NCI-H82 treated with DMSO at 0.1 percent for 48 hours (cell line): ENCODE measurements at regions not wholly inside any gene's neighbourhood (a gene's known extent, or its start where the extent isn't known, plus 50 kb on each side); places are given as distances from the start of the nearest gene placed in this dataset.

Source experiments
- DNase-seq: peaks from one replicate; lab custom pipeline; 2025; ENCODE audit not compliant: unreplicated experiment; lab: John Stamatoyannopoulos, UW

DNA sequence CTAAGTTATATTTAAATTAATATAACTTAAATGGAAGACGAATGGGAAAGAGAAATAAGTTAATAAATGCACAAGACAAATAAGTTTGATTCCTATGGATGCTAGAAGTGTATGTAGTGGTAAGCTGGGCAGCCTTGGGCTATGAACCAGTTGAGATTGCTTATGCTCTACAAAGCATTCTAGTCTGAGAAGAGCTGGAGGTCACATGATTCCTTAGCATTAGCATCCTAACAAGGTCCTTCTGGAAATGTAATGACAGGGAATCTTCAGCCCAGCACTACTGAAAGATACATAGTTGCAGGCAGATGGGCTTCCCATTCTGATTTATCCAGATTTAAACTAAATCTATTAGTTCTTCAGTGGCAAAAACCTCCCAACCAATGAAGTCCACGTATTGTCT lies 102.3 kb upstream of the ESRRG start:
- DNase-seq, result no peak

DNA sequence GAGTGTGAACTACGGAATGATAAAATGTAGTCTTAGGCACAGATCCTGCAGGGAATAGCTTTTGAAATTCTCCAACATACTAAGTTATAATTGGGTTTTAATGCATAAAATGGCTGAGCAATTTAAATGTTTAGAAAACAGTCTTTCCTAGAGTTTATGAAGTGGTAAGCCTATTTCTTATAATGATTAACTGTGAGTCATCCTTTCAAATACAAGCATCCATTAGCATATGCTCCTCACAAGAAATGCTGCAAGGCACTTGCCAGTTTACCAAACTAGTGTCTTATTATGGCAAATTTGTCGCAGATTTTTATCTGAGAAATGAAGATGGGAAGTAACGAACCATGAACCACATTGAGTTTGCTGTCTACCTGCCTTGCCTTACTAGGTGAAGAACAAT lies 101.3 kb upstream of the ESRRG start:
- DNase-seq, result no peak

DNA sequence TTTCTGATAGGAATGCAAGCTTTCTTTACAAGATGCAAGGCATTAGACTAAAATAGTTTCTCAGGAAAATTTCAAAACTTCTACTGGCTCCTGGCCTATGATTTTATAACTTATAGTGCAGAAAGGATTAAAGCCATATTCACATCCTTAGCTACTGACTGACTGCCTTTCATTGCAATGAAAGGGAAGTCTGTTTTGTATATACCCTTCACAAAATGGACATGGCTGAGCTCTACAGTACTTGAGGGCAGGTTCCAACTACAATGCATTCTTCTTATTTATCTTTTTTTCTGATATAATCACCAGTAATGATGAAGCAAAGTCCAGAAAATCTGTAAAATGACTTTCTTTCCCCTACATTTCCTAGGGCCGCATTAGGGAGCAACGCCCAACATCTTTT lies 100.5 kb upstream of the ESRRG start:
- DNase-seq, result no peak

DNA sequence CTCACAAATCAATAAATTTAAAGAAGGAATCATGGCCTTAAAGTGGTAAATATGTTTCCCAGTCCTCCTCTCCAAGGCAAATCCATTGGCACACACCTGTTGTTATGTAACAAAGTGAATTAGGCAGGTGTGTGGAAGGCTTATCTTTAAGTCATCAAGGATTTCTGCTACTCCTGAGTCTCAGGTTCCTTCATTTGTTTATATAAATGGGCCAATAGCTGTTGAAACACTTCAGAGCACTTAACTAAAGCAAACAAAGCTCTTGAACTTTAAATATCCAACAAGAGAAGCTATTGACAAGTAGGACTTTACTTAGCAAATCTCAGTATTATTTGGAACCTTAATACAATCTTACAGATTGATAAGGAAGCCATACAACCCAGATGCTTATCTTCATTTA lies 99.3 kb upstream of the ESRRG start:
- DNase-seq, result no peak

DNA sequence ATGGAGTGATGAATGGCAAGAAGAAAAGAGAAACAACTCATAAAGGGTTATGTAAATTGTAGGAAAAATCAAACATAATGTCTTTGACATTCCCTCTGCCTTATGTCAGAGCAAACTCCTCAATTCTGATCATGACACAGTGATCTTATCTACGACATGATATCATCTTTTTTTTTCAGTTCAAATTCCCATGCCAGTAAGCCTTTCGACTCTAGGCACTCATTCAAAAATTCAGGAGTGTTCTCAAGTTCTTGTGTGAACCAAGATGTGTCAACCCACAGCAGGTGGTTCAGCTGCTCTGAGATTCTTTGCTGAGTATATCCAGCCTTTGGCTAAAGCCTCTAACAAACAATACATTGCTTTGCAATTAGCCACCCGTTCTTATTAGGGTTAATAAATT lies 97.1 kb upstream of the ESRRG start:
- DNase-seq, result no peak

DNA sequence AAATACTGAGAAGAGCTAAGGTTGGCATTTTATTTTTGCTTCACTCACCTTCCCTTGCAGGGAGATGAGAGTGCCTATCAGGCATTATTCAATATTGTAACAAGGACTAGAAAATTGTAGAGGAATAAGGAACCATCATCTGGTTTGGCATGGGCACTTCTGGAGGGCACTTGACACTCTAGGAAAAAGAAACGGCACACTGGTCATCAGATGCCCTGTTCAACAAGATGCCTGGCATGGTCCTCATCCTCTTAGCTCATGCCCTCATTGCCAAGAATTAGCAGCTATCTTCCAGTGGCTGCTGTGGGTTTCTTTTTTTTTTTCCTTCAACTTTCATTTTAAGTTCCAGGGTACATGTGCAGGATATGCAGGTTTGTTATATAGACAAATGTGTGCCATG lies 95.1 kb upstream of the ESRRG start:
- DNase-seq, result no peak

DNA sequence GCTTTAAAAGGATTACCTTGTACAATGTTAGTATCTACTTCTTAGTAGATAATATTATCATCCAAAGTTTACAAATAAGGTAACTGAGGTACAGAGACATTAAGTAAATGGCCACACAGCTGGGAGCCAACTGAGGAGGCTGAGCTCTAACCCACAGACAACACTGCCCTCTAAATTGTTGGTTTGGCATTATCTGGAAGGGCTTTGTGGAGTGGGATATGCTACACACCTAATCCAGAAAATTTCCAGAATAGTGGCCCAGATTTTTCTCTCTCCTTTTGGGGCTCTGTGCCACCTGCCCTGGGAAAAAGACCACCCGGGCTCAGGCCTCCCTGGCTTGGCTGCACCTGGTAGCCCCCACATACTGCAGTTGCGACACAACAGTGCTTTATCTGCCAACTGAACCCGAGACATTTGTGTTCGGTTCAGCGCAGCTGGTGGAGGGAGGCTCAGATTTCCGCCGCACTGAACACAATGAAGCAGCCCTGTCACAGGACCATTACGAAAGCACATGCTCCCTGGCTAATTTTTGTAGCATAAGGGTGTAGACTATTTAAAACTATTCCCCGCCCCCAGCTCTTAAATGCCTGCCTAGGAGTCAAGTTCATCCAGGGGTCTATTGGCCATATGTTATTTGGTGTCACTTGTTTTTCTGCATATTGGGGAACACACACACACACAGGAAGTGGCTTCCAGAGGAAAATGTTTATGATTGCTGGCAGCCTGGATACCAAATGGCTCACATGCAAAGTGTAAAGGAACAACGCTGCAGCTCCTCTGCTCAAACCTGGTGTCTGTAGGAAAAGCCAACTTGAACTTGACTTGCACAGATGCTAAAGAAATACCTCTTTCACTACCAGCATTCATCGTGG lies 92.3 kb upstream of the ESRRG start:
- DNase-seq, result no peak

DNA sequence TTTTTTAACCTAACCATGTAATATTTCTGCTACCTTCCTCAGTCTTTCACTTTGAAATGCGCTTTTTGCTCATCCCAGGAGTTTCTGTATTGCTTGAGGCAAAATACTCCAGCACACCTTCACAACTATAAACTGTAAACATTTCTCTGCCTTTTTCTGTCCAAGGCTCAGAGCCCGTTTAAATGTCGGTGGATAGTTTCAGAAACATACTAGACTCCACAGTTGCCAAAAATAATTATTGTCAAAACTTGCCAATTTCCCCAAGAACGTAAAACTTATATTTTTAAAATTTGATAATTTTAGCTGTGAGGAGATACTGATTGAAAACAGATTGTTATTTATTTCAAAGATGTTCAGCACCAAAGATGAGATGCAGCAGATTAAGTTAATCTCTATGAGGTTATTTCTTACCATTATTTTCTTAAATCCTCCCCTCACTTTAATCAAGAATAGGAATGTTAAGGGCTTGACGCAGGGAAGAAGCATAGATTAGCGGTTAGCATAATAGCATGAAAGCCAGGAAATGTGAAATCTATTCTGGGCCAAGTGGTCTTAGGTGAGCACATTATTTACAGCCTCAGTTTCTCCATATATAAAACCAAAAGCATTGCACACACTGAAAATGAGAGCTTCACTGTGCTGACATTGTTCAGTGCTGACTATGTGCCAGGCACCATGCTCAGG lies 91.5 kb upstream of the ESRRG start:
- DNase-seq, result no peak

DNA sequence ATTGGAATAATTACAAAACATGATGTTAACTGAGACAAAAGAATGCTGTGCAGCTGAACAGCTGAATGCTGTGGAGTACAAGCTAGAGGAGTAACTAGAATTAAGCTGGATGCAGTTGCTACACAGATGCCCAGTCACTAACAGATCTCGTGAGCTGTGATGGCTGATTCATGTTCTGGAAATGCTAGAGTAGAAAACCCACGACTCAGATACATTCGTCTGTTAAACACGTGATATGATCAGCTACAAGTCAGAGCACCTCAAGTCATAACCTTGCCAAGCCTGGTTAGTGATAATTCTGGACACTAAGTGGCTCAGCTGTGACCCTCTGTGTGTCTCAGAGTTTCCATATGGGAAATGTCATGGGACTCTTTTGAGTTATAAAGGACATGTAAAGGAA lies 89.7 kb upstream of the ESRRG start:
- DNase-seq, result no peak

DNA sequence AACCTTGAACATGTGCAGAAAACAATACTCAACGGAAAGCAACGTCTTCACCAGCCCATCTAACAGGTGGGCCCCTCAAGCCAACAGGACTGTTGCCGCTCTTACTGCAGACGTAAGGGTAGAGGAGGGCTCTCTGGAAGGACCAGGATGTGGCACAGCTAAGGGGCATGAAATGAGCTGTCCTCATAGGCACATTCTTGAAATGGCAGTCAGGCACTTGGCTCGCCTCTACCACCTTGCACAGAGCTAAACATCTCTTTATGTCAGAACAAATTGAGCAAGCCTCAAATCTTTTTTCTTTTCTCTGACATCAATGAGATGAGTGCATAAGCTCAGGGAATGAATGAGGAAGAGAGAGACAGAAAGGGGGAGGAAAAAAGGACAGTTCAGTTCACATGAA lies 86.4 kb upstream of the ESRRG start:
- no peak for DNase-seq

DNA sequence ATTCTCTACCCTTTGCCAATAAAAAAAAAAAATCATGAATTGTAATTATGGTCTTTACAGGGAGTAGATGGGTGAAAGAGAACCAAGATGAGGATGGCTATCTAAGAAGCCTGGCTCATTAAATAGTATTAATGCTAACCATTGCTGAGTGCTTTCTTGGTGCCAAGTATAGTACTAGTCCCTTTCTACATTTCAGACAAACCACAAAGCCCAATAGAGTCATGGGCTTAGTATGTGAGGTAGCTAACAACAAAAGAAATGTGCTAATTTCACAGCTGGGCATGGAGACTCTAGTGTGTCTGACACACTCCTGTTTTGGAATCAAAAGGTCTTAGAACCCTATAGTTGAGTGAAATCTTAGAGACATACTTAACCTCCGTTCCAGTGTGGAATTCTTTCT lies 84.5 kb upstream of the ESRRG start:
- no peak for DNase-seq

DNA sequence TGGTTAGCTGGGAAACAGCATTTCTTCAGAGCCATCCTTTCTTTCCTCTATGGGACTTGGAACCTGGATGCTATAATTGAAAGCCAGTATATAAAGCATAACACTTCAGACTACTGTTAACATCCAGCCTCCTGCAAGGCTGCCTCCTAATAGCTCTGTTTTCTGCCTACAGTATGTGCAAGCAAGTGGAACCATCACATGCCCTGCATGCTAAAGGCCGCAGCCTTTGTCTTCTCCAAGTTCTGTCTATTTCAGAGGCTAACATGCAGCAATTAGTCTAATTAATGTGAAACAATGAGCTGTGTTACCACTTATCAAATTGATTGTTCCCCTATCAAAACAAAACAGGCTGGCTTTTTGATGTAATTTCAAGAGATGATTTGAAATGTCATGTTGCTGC lies 82.7 kb upstream of the ESRRG start:
- DNase-seq, result no peak

DNA sequence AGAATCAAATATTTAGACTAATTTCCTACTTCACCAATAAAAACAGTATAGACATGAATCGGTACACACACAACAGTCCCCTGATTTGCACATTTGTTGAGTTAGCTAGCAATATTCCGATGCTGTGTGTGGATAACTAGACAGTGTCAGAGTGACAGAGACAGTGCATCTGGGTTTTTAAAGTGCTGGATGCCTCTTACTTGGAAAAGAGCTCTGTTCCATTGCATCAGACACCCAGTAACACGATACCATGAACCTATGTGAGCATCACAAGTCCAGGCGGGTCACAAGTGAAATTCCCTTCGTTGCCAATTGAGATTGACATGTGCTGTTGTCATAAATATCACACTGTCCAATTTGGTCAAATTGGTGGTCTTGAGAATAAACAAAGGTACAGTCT lies 82.0 kb upstream of the ESRRG start:
- no peak for DNase-seq

DNA sequence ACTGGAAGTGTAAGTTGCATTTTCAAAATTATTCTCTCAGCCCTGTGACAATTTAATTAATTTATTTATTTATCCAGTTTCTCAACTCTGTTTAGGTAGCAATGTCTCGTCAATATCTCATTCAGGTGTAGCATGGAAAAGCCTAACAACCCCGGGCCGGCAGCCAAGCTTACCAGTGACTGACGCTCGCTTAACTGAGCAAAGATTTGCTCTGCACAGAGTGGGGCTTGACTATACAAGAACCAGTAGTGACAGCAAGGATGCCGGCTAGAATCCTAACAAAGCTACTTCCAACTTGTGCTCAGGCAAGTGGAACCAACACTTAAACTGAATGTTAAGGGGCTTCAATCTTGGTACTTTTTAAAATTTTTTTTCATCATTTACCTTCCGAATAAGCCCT lies 80.9 kb upstream of the ESRRG start:
- no peak for DNase-seq

DNA sequence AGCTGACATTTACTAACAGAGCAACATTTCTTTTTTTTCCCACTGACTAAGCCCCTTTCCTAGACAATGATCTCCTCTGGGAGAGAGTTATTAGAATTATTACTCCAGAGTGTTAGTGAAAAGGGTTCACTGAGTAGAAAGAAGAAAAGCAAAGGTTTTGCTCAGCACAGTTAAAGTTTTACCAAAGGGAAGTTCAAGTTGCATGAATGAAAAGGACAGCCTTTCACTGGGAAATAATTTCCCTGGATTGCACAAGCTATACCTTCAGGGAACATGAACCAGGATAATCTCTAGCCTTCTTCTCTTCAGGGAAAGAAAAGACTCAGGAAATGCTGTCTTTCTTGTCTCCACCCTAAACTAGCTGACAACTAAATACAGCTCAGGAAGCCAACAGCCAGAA lies 71.4 kb upstream of the ESRRG start:
- DNase-seq, result no peak

DNA sequence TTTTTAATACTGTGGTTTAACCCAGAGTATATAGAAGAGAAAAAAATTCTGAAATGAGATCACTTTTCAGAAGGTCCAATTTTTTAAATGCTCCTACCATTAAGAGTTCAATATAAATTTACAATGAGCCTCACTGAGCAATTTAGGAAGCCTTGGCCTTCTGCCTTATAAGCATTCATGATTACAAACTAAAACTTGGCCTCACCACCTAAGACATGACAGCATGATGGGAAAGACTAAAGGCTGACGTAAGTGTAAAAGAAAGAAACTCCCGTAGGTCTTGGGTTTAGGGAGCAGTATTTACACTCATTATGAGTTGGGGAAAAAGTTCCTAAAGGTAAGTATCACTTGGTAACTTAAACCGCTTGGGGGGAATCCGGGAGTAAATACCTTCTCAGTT lies 70.7 kb upstream of the ESRRG start:
- DNase-seq, result no peak

DNA sequence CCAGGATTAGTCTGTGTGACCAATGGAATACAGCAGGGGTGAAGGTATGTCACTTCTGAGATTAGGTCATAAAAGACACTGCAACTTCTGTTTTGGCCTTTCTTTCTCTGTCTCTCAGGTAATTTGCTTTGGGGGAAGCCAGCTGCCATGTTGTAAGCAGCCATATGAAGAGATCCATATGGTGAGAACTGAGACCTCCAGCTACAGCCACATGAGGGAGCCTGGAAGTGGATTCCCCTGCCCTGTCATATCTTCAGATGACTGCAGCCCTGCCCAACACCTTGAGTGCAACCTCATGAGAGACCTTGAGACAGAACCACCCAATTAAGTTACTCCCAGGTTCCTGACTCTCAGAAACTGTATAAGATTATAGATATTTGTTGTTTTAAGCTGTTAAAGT lies 70.1 kb upstream of the ESRRG start:
- DNase-seq, result no peak

DNA sequence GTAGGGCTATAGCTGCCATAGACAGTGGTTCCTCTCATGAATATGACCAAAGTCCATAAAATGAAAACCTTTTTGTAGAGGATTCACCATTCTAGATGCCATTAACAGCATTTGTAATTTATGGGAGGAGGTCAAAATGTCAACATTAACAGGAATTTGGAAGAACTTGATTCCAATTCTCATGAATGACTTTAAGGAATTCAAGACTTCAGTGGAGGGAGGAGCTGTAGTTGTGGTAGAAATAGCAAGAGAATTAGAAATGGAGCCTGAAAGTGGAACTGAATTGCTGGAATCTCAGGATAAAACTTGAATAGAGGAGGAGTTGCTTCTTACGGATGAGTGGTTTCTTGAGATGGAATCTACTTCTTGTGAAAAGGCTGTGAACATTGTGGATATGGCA lies 65.4 kb upstream of the ESRRG start:
- DNase-seq, result no peak

DNA sequence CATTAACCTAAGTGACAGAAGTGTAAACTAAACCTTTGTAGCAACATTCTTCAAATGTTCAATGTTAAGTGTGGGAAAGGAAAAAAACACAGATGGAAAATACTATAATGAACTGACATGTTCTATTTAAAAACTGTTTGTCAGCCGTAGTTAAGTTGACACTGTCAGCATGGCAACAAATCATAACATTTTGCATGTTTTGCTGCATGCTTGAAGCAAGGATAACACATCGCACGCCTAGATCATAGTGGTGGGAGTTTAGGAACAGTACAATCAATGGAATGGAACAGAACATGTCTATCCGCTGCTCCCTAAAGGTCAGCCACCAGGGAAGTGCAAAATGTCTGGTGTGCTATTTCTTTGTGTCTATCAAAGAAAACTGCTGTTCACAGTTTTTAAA lies 62.5 kb upstream of the ESRRG start:
- no peak for DNase-seq

DNA sequence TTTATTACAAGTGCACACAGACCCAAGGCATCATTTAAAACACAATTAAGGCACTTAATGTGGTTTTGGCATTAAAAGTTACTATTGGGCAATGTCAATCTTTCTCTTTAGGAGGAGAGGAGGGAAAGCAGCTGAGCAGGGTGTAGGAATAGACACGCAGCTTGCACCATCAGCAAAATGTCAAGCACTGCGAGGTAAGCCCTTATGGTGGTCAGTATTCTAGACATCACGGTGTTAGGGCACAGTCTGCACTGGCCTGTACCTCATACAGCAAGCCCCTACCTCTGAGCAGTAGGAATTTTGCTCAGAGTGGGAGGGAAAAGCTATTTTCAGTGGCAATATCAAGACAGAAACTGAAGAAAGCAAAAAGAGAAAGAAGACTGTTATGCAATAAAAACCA lies 62.0 kb upstream of the ESRRG start:
- no peak for DNase-seq

DNA sequence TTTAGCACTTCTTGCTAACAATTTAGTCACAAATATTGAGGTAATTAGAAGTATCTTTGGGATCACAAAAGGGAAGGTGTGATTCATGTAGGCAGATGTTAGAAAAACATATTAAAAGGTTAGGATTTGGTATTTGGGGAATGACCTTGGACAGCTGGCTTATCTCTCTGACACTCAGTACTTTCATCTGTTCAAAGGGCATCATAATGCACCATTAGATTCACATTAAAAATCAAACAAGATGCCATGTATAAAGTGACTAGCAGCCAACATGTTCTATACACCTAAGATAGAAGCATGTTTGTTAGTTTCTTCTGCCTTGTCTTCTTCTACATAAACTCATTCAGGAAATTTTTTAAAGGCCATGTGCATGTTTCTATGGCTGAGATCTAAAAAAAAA lies 56.5 kb upstream of the ESRRG start:
- no peak for DNase-seq

DNA sequence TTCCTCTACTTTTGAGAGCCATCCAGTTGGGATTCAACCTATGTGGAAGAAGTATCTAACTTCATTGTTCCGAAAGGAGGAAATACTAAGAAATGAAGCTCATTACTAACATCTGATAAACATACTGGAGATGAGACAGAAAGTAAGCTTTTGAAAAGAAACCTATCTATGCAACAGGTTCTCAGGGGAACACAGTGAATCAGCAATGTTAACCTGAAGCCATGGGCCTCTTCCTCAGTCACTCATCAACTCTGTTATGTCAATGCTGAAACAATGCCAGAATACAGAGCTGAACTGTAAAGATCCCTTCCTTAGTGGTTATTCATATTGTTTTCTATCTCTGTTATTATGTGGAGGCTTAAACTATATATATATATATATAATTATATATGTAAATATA lies 55.5 kb upstream of the ESRRG start:
- DNase-seq, result no peak

DNA sequence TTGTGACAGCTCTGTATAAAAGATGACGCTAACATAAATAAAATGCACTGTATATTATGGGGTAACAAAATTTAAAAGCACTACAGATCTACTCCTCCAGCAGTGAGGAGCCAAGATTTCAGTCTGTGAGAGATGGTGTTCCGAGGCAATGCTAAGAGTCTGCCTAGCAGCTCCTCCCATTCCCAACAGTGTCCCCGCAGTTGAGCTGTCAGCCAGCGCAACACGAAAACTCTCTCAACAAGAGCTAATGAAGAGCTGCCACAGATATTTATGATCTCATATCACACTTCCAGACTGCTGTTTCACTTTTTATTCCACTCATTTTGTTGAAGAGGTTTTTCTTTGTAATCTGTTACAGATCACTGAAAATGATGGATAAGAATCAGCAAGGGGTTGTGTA lies 53.9 kb upstream of the ESRRG start:
- DNase-seq, result no peak
